Testis (tissue), 2 donors: ENCODE measurements at regions not wholly inside any gene's neighbourhood (a gene's known extent, or its start where the extent isn't known, plus 50 kb on each side); places are given as distances from the start of the nearest gene placed in this dataset.

Experiments
- POLR2A ChIP-seq: fragments of 450-650 bp; IDR thresholded peaks from one replicate; pipeline ENCODE4 v1.6.1; 2017; ENCODE audit warnings: antibody characterized with exemption, mild to moderate bottlenecking, moderate library complexity
- TF ChIP-seq, protein P1 (sequence below), 3 experiments: fragments of 450-650 bp in 2 of 3; fragments of 200-600 bp in 1 of 3; sonication (generic) in 1 of 3; IDR thresholded peaks; one replicate each; pipeline ENCODE4 v1.5.1; 2016 to 2019; ENCODE audit warnings: antibody characterized with exemption in 3 of 3, mild to moderate bottlenecking in 2 of 3, moderate library complexity in 1 of 3

- TF ChIP-seq, protein P1, sequence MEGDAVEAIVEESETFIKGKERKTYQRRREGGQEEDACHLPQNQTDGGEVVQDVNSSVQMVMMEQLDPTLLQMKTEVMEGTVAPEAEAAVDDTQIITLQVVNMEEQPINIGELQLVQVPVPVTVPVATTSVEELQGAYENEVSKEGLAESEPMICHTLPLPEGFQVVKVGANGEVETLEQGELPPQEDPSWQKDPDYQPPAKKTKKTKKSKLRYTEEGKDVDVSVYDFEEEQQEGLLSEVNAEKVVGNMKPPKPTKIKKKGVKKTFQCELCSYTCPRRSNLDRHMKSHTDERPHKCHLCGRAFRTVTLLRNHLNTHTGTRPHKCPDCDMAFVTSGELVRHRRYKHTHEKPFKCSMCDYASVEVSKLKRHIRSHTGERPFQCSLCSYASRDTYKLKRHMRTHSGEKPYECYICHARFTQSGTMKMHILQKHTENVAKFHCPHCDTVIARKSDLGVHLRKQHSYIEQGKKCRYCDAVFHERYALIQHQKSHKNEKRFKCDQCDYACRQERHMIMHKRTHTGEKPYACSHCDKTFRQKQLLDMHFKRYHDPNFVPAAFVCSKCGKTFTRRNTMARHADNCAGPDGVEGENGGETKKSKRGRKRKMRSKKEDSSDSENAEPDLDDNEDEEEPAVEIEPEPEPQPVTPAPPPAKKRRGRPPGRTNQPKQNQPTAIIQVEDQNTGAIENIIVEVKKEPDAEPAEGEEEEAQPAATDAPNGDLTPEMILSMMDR (IDR thresholded peaks at IDR 0.05): no peak
- no peak for TF ChIP-seq POLR2A
Observed at GRCh38 chr15:39118510-39118909, 462.4 kb upstream of the THBS1 start.
